Endodermal cell (in vitro differentiated cells): ENCODE measurements at regions not wholly inside any gene's neighbourhood (a gene's known extent, or its start where the extent isn't known, plus 50 kb on each side); places are given as distances from the start of the nearest gene placed in this dataset.

Experiments used
- DNase-seq: peaks from one replicate; pipeline ENCODE4 v3.0.0-alpha.2; 2017
- H3K27ac ChIP-seq: 2 replicates; pipeline ENCODE4 v1.5.1; 2013; ENCODE audit warnings: mild to moderate bottlenecking, low read depth, low read length, moderate library complexity
- H3K27me3 ChIP-seq: 2 replicates; pipeline ENCODE4 v1.6.1; 2013; ENCODE audit warnings: mild to moderate bottlenecking, low read length, moderate library complexity; ENCODE audit not compliant: insufficient read depth, control insufficient read depth, poor library complexity, severe bottlenecking
- H3K36me3 ChIP-seq: 2 replicates; pipeline ENCODE4 v1.7.0; 2013; ENCODE audit warnings: mild to moderate bottlenecking, low read length, moderate library complexity; ENCODE audit not compliant: control insufficient read depth, insufficient read depth
- H3K4me1 ChIP-seq: one replicate; pipeline ENCODE4 v1.7.0; 2013; ENCODE audit warnings: low read length; ENCODE audit not compliant: control insufficient read depth, insufficient read depth
- H3K4me3 ChIP-seq: 2 replicates; pipeline ENCODE4 v1.5.1; 2013; ENCODE audit warnings: mild to moderate bottlenecking, low read length, moderate library complexity
- H3K9ac ChIP-seq: 2 replicates; pipeline ENCODE4 v1.6.1; 2013; ENCODE audit warnings: mild to moderate bottlenecking, low read length, moderate library complexity; ENCODE audit not compliant: poor library complexity, severe bottlenecking; ENCODE audit errors: extremely low read depth
- H3K9me3 ChIP-seq: 2 replicates; pipeline ENCODE4 v1.6.1; 2013; ENCODE audit warnings: mild to moderate bottlenecking, low read length, moderate library complexity; ENCODE audit not compliant: control insufficient read depth
- H3K27ac Mint-ChIP-seq: 2 replicates; pipeline ENCODE4 v1.8.0; 2020; ENCODE audit warnings: mixed read lengths
- H3K27me3 Mint-ChIP-seq: 2 replicates; pipeline ENCODE4 v1.8.0; 2021; ENCODE audit warnings: mild to moderate bottlenecking, mixed read lengths; ENCODE audit not compliant: insufficient read depth
- H3K36me3 Mint-ChIP-seq: 2 replicates; pipeline ENCODE4 v1.8.0; 2020; ENCODE audit warnings: low read depth, mixed read lengths
- H3K4me1 Mint-ChIP-seq: 2 replicates; pipeline ENCODE4 v1.8.0; 2020; ENCODE audit warnings: mixed read lengths
- H3K4me3 Mint-ChIP-seq: 2 replicates; pipeline ENCODE4 v1.8.0; 2020; ENCODE audit warnings: mild to moderate bottlenecking, moderate library complexity, mixed read lengths
- H3K9me3 Mint-ChIP-seq: 2 replicates; pipeline ENCODE4 v1.8.0; 2020; ENCODE audit warnings: mild to moderate bottlenecking, mixed read lengths
- WGBS, 2 experiments: methylation state at CpG; one replicate each; pipeline versions ENCODE4 v1.1.5 to v1.1.7; 2013; ENCODE audit warnings: missing lambda C conversion rate in 2 of 2, mixed read lengths in 1 of 2; ENCODE audit not compliant: insufficient coverage in 1 of 2, insufficient read length in 1 of 2; 5-methylcytosine and 5-hydroxymethylcytosine counted together
- TF ChIP-seq, protein P1 (sequence below): fragments of 200-600 bp; sonication (generic); conservative IDR thresholded peaks from 2 replicates; pipeline ENCODE4 v1.5.0; 2021; ENCODE audit warnings: antibody characterized with exemption, mild to moderate bottlenecking

DNA sequence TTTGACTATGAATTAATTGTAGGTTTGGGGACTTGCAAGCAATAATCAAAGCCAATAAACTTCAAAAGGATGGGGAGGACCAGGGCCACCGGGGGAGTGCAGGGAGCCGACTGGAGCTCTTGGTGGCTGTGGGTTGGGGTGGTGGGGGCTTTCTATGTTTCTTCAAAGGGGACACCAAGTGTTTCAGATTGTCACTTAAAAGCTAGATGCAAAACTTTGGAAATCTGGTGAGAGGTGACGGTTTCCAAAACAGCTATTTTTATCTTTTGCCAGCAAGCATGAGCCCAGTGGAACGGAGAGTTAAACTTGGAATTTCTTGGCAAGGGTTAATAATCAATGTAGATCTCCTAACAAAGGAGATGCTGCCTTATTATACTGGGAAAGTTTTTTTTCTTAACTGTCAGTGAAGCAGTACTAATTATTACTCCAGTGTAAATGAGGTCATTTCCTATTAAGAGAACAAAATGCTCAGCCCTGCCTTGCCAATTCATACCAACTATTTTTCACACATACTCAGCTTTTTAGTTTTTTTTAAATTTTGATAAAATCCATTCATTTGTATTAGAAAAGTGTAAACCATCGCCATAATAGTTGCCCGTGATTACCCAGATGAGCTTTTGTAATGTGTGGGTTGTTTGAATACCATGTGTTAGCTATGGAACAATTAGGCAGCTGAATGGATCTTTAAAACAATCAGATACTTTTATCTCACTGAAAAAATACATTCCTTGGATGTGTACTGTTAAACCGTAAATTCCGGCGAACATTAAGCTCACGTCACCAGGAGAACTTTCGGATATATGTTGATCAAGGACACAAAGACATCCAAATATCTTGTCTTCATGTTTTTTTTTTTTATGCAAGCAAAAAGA, 95.9 kb upstream of the ZNF536 start:
- H3K36me3 Mint-ChIP-seq = peaks cover 2% of the 10 kb centered on the region
- TF ChIP-seq, protein P1, sequence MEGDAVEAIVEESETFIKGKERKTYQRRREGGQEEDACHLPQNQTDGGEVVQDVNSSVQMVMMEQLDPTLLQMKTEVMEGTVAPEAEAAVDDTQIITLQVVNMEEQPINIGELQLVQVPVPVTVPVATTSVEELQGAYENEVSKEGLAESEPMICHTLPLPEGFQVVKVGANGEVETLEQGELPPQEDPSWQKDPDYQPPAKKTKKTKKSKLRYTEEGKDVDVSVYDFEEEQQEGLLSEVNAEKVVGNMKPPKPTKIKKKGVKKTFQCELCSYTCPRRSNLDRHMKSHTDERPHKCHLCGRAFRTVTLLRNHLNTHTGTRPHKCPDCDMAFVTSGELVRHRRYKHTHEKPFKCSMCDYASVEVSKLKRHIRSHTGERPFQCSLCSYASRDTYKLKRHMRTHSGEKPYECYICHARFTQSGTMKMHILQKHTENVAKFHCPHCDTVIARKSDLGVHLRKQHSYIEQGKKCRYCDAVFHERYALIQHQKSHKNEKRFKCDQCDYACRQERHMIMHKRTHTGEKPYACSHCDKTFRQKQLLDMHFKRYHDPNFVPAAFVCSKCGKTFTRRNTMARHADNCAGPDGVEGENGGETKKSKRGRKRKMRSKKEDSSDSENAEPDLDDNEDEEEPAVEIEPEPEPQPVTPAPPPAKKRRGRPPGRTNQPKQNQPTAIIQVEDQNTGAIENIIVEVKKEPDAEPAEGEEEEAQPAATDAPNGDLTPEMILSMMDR = no peak
- peaks cover 11% of the 10 kb centered on the region for H3K9me3 ChIP-seq
- no peak for DNase-seq
- peaks cover 2% of the 10 kb centered on the region for H3K4me1 Mint-ChIP-seq
- peaks cover 12% of the 10 kb centered on the region for H3K9me3 Mint-ChIP-seq
- no peaks in the 10 kb centered on the region for H3K27me3 ChIP-seq
- no peak overlapping the region for H3K4me3 ChIP-seq
- 83 to 91% methylated on average over 6 to 10 of the region's 11 CpGs for WGBS, 2 experiments
- H3K27ac Mint-ChIP-seq = no peak overlapping the region
- no peak overlapping the region for H3K4me3 Mint-ChIP-seq
- no peak overlapping the region for H3K9ac ChIP-seq
- H3K36me3 ChIP-seq = no peaks in the 10 kb centered on the region
- no peak overlapping the region for H3K27ac ChIP-seq
- H3K27me3 Mint-ChIP-seq = peaks cover 12% of the 10 kb centered on the region
- no peaks in the 10 kb centered on the region for H3K4me1 ChIP-seq

DNA sequence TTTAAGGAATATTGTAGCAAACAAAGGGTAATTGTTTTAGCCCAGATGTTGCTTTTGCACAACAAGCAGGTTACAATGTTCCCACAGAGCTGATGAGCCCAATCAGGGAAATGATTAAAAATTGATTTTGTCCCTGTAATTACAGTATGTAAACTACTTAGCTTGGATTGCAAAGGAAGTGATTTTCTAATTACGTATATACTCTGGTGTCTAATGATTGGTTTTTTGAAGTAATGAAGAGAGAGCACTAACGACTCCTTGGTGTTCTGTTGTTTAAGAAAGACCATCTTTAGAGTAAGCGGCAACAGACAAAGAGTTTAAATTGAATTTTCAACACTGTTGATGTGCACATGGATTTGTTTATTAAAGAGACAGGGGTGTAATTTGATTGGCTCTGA, 95.3 kb upstream of the ZNF536 start:
- Histone ChIP-seq H3K9me3 (peaks cover 11% of the 10 kb centered on the region), H3K4me3 (no peak overlapping the region), H3K4me1 (no peaks in the 10 kb centered on the region), H3K9ac (no peak overlapping the region), H3K36me3 (no peaks in the 10 kb centered on the region), H3K27me3 (no peaks in the 10 kb centered on the region), H3K27ac (no peak overlapping the region)
- peaks cover 2% of the 10 kb centered on the region for H3K4me1 Mint-ChIP-seq
- 83 to 87% methylated on average over 3 of the region's 3 CpGs for WGBS, 2 experiments
- H3K9me3 Mint-ChIP-seq = peaks cover 12% of the 10 kb centered on the region
- H3K27me3 Mint-ChIP-seq = peaks cover 12% of the 10 kb centered on the region
- H3K36me3 Mint-ChIP-seq = peaks cover 2% of the 10 kb centered on the region
- H3K4me3 Mint-ChIP-seq = no peak overlapping the region
- no peak overlapping the region for H3K27ac Mint-ChIP-seq
- no peak for DNase-seq
- TF ChIP-seq, protein P1 = no peak

DNA sequence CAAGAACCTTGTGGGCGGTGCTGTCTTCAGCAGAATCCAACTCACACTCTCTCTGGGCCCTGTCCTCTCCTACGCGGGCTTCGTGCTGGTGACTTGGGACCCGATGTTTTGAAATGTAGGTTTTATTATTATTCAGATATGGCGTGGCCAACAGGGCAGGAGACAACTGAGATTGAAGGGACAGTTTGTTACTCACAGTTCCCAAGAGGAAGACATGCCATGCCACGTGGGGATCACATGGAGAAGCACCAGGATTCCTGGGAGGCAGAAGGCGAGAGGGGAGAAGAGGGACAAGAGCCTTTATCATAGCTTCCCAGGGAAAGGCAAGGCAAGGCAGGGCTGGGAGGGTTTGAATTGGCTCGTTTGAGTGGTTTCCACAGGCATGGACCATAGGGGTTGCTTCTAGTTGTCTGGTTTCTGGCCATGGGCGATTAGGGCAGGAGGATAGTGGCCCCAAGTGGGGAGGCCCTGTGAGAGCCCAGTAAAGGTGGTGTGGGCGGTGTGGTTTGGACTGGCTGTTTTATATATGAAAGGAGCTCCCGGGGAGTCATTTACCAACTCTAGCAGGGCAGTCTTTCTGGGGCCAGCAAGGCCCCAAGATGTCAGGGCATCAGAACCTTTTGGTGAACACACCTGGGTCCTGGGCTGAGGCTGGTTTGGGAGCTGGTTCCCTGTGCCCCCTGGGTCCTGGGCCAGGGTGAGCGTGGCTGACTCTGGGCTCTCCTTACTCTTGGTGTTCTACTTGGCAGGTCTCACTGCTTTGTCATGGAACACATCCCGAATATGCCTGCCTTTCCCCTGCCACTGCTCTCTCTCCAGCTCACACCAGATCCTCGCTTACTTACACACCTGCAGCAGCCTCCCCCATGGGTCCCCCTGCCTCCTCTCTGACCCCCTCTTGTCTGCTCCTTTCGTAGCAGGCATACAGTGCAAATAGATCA, 94.0 kb upstream of the ZNF536 start:
- Histone ChIP-seq H3K36me3 (no peaks in the 10 kb centered on the region), H3K9me3 (peaks cover 3% of the 10 kb centered on the region), H3K27me3 (no peaks in the 10 kb centered on the region), H3K27ac (no peak overlapping the region), H3K4me1 (no peaks in the 10 kb centered on the region), H3K9ac (no peak overlapping the region), H3K4me3 (no peak overlapping the region)
- DNase-seq = no peak
- WGBS, 2 experiments = 93 to 100% methylated on average over 7 to 16 of the region's 16 CpGs
- Mint-ChIP-seq H3K36me3 (peaks cover 1% of the 10 kb centered on the region), H3K4me3 (no peak overlapping the region), H3K4me1 (peaks cover 4% of the 10 kb centered on the region), H3K9me3 (peaks cover 4% of the 10 kb centered on the region), H3K27ac (no peak overlapping the region), H3K27me3 (peaks cover 12% of the 10 kb centered on the region)
- TF ChIP-seq, protein P1 = no peak
